Mammary epithelial cell (primary cell): ENCODE measurements at regions not wholly inside any gene's neighbourhood (a gene's known extent, or its start where the extent isn't known, plus 50 kb on each side); places are given as distances from the start of the nearest gene placed in this dataset.

ENCODE experiments used
- EZH2 ChIP-seq: IDR thresholded peaks from 2 replicates; pipeline ENCODE4 v1.6.1; 2012; ENCODE audit warnings: low read length, inconsistent platforms, borderline replicate concordance
- TF ChIP-seq, protein P1 (sequence below), 2 donors: IDR thresholded peaks in 1 of 2; conservative IDR thresholded peaks in 1 of 2; 2 replicates each; pipeline ENCODE4 v1.5.1; 2011 to 2012; ENCODE audit warnings: inconsistent platforms in 2 of 2, low read length in 2 of 2, mild to moderate bottlenecking in 2 of 2, control low read depth in 1 of 2, low read depth in 1 of 2; ENCODE audit not compliant: insufficient read depth in 1 of 2; ENCODE audit errors: extremely low read depth in 1 of 2

DNA sequence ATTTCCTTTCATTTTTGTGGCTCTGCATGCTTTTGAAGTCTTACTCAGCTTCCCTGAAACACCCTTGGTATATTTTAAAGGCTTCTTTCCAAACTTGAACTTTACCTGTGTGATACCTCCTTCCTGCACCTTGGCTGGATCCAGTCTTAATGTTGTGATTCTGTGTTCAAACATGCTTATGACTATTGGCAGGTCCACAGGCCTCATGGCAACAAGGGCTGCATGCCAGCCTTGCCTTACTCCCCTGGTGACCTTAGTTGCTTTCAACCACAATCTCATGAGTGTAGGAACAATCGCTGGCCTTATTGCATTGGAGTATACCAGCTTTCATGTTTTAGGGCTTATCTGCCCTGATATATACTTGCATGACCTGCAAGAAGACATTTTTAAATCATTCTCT, 238.7 kb downstream of the KIF20B start:
- TF ChIP-seq, protein P1, sequence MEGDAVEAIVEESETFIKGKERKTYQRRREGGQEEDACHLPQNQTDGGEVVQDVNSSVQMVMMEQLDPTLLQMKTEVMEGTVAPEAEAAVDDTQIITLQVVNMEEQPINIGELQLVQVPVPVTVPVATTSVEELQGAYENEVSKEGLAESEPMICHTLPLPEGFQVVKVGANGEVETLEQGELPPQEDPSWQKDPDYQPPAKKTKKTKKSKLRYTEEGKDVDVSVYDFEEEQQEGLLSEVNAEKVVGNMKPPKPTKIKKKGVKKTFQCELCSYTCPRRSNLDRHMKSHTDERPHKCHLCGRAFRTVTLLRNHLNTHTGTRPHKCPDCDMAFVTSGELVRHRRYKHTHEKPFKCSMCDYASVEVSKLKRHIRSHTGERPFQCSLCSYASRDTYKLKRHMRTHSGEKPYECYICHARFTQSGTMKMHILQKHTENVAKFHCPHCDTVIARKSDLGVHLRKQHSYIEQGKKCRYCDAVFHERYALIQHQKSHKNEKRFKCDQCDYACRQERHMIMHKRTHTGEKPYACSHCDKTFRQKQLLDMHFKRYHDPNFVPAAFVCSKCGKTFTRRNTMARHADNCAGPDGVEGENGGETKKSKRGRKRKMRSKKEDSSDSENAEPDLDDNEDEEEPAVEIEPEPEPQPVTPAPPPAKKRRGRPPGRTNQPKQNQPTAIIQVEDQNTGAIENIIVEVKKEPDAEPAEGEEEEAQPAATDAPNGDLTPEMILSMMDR (conservative IDR thresholded peaks at IDR 0.05 in 1 of 2, IDR thresholded peaks at IDR 0.05 in 1 of 2; ENCODE audit: extremely low read depth in 1 of 2, insufficient read depth in 1 of 2, low read depth in 1 of 2, low read length in 2 of 2): no peak
- TF ChIP-seq EZH2: no peak
